ENCODE measurements at regions not wholly inside any gene's neighbourhood (a gene's known extent, or its start where the extent isn't known, plus 50 kb on each side); places are given as distances from the start of the nearest gene placed in this dataset.
"Not testable (repeated sequence)": the region's sequence is repeated elsewhere in the genome, so short reads cannot be mapped to it uniquely, and the experiment has no call there.

GRCh38 chr18:8882632-8883408, 177.5 kb downstream of the MTCL1 start:
- Histone ChIP-seq H3K9me3 (ENCODE audit: control insufficient read depth in 5 of 5, low read length in 5 of 5) (peaks cover 0 to 19% (median 9%) of the 10 kb centered on the region in 5 donors), H3K27me3 (ENCODE audit: control insufficient read depth in 5 of 5, insufficient read depth in 4 of 5, low read length in 5 of 5) (no peaks in the 10 kb centered on the region), H3K4me3 (ENCODE audit: low read depth in 1 of 5, low read length in 5 of 5) (peak overlapping the region in 1 of 5 donors; percentile 28), H3K27ac (ENCODE audit: low read depth, low read length) (no peak overlapping the region), H3K4me1 (ENCODE audit: control insufficient read depth in 5 of 5, insufficient read depth in 5 of 5, low read length in 5 of 5) (no peaks in the 10 kb centered on the region), H3K9ac (ENCODE audit: low read length in 5 of 5) (no peak overlapping the region), H3K36me3 (ENCODE audit: control insufficient read depth in 5 of 5, insufficient read depth in 5 of 5, low read length in 5 of 5) (no peaks in the 10 kb centered on the region)

- Histone ChIP-seq H3K9ac (ENCODE audit: low read length in 5 of 5) (no peak overlapping the region), H3K9me3 (ENCODE audit: control insufficient read depth in 5 of 5, low read length in 5 of 5) (peaks cover 0 to 19% (median 9%) of the 10 kb centered on the region in 5 donors), H3K4me3 (ENCODE audit: low read depth in 1 of 5, low read length in 5 of 5) (no peak overlapping the region), H3K27me3 (ENCODE audit: control insufficient read depth in 5 of 5, insufficient read depth in 4 of 5, low read length in 5 of 5) (no peaks in the 10 kb centered on the region), H3K36me3 (ENCODE audit: control insufficient read depth in 5 of 5, insufficient read depth in 5 of 5, low read length in 5 of 5) (no peaks in the 10 kb centered on the region), H3K4me1 (ENCODE audit: control insufficient read depth in 5 of 5, insufficient read depth in 5 of 5, low read length in 5 of 5) (no peaks in the 10 kb centered on the region), H3K27ac (ENCODE audit: low read depth, low read length) (no peak overlapping the region)
Observed at GRCh38 chr18:8883409-8883668, 178.0 kb downstream of the MTCL1 start.

GRCh38 chr18:8887877-8888276, 182.5 kb downstream of the MTCL1 start:
- H3K4me1 ChIP-seq (ENCODE audit: control insufficient read depth in 5 of 5, insufficient read depth in 5 of 5, low read length in 5 of 5); H3K27ac ChIP-seq (ENCODE audit: low read depth, low read length); H3K36me3 ChIP-seq (ENCODE audit: control insufficient read depth in 5 of 5, insufficient read depth in 5 of 5, low read length in 5 of 5); H3K9me3 ChIP-seq (ENCODE audit: control insufficient read depth in 5 of 5, low read length in 5 of 5); H3K9ac ChIP-seq (ENCODE audit: low read length in 5 of 5); H3K27me3 ChIP-seq (ENCODE audit: control insufficient read depth in 5 of 5, insufficient read depth in 4 of 5, low read length in 5 of 5); H3K4me3 ChIP-seq (ENCODE audit: low read depth in 1 of 5, low read length in 5 of 5): not testable (repeated sequence)

GRCh38 chr18:8889489-8889888, 184.1 kb downstream of the MTCL1 start:
- H3K9me3 ChIP-seq (ENCODE audit: control insufficient read depth in 5 of 5, low read length in 5 of 5): no peaks in the 10 kb centered on the region
- no peak overlapping the region for H3K27ac ChIP-seq (ENCODE audit: low read depth, low read length)

GRCh38 chr18:8890503-8890902, 185.1 kb downstream of the MTCL1 start:
- H3K27ac ChIP-seq (ENCODE audit: low read depth, low read length); H3K4me1 ChIP-seq (ENCODE audit: control insufficient read depth in 5 of 5, insufficient read depth in 5 of 5, low read length in 5 of 5): not testable (repeated sequence)

More at GRCh38 chr18:8889489-8889888, 184.1 kb downstream of the MTCL1 start:
- Histone ChIP-seq H3K9ac (ENCODE audit: low read length in 5 of 5) (no peak overlapping the region), H3K36me3 (ENCODE audit: control insufficient read depth in 5 of 5, insufficient read depth in 5 of 5, low read length in 5 of 5) (no peaks in the 10 kb centered on the region), H3K4me3 (ENCODE audit: low read depth in 1 of 5, low read length in 5 of 5) (no peak overlapping the region), H3K27me3 (ENCODE audit: control insufficient read depth in 5 of 5, insufficient read depth in 4 of 5, low read length in 5 of 5) (no peaks in the 10 kb centered on the region), H3K4me1 (ENCODE audit: control insufficient read depth in 5 of 5, insufficient read depth in 5 of 5, low read length in 5 of 5) (no peaks in the 10 kb centered on the region)

GRCh38 chr18:8890957-8891464, 185.7 kb downstream of the MTCL1 start:
- Histone ChIP-seq H3K4me3 (ENCODE audit: low read depth in 1 of 5, low read length in 5 of 5) (no peak overlapping the region), H3K27me3 (ENCODE audit: control insufficient read depth in 5 of 5, insufficient read depth in 4 of 5, low read length in 5 of 5) (no peaks in the 10 kb centered on the region), H3K9me3 (ENCODE audit: control insufficient read depth in 5 of 5, low read length in 5 of 5) (peaks cover 0 to 2% (median 2%) of the 10 kb centered on the region in 5 donors), H3K9ac (ENCODE audit: low read length in 5 of 5) (no peak overlapping the region), H3K27ac (ENCODE audit: low read depth, low read length) (no peak overlapping the region), H3K4me1 (ENCODE audit: control insufficient read depth in 5 of 5, insufficient read depth in 5 of 5, low read length in 5 of 5) (no peaks in the 10 kb centered on the region), H3K36me3 (ENCODE audit: control insufficient read depth in 5 of 5, insufficient read depth in 5 of 5, low read length in 5 of 5) (no peaks in the 10 kb centered on the region)

More at GRCh38 chr18:8890503-8890902, 185.1 kb downstream of the MTCL1 start:
- not testable (repeated sequence) for H3K9ac ChIP-seq (ENCODE audit: low read length in 5 of 5); H3K9me3 ChIP-seq (ENCODE audit: control insufficient read depth in 5 of 5, low read length in 5 of 5); H3K27me3 ChIP-seq (ENCODE audit: control insufficient read depth in 5 of 5, insufficient read depth in 4 of 5, low read length in 5 of 5); H3K4me3 ChIP-seq (ENCODE audit: low read depth in 1 of 5, low read length in 5 of 5); H3K36me3 ChIP-seq (ENCODE audit: control insufficient read depth in 5 of 5, insufficient read depth in 5 of 5, low read length in 5 of 5)

- H3K27ac ChIP-seq (ENCODE audit: low read depth, low read length): no peak overlapping the region
- H3K27me3 ChIP-seq (ENCODE audit: control insufficient read depth in 5 of 5, insufficient read depth in 4 of 5, low read length in 5 of 5): no peaks in the 10 kb centered on the region
- no peaks in the 10 kb centered on the region for H3K36me3 ChIP-seq (ENCODE audit: control insufficient read depth in 5 of 5, insufficient read depth in 5 of 5, low read length in 5 of 5)
- peaks cover 0 to 8% (median 7%) of the 10 kb centered on the region in 5 donors for H3K9me3 ChIP-seq (ENCODE audit: control insufficient read depth in 5 of 5, low read length in 5 of 5)
- H3K9ac ChIP-seq (ENCODE audit: low read length in 5 of 5): no peak overlapping the region
- no peak overlapping the region for H3K4me3 ChIP-seq (ENCODE audit: low read depth in 1 of 5, low read length in 5 of 5)
- no peaks in the 10 kb centered on the region for H3K4me1 ChIP-seq (ENCODE audit: control insufficient read depth in 5 of 5, insufficient read depth in 5 of 5, low read length in 5 of 5)
Observed at GRCh38 chr18:8893221-8893620, 187.9 kb downstream of the MTCL1 start.

GRCh38 chr18:8893628-8894231, 188.4 kb downstream of the MTCL1 start:
- Histone ChIP-seq H3K9me3 (ENCODE audit: control insufficient read depth in 5 of 5, low read length in 5 of 5) (peaks cover 0 to 8% (median 7%) of the 10 kb centered on the region in 5 donors), H3K9ac (ENCODE audit: low read length in 5 of 5) (no peak overlapping the region), H3K27me3 (ENCODE audit: control insufficient read depth in 5 of 5, insufficient read depth in 4 of 5, low read length in 5 of 5) (no peaks in the 10 kb centered on the region), H3K4me1 (ENCODE audit: control insufficient read depth in 5 of 5, insufficient read depth in 5 of 5, low read length in 5 of 5) (no peaks in the 10 kb centered on the region), H3K36me3 (ENCODE audit: control insufficient read depth in 5 of 5, insufficient read depth in 5 of 5, low read length in 5 of 5) (no peaks in the 10 kb centered on the region), H3K27ac (ENCODE audit: low read depth, low read length) (no peak overlapping the region), H3K4me3 (ENCODE audit: low read depth in 1 of 5, low read length in 5 of 5) (no peak overlapping the region)

GRCh38 chr18:8894823-8895222, 189.5 kb downstream of the MTCL1 start:
- Histone ChIP-seq H3K9me3 (ENCODE audit: control insufficient read depth in 5 of 5, low read length in 5 of 5) (peaks cover 0 to 8% (median 7%) of the 10 kb centered on the region in 5 donors), H3K27me3 (ENCODE audit: control insufficient read depth in 5 of 5, insufficient read depth in 4 of 5, low read length in 5 of 5) (no peaks in the 10 kb centered on the region), H3K27ac (ENCODE audit: low read depth, low read length) (no peak overlapping the region), H3K36me3 (ENCODE audit: control insufficient read depth in 5 of 5, insufficient read depth in 5 of 5, low read length in 5 of 5) (no peaks in the 10 kb centered on the region), H3K4me3 (ENCODE audit: low read depth in 1 of 5, low read length in 5 of 5) (no peak overlapping the region), H3K9ac (ENCODE audit: low read length in 5 of 5) (no peak overlapping the region), H3K4me1 (ENCODE audit: control insufficient read depth in 5 of 5, insufficient read depth in 5 of 5, low read length in 5 of 5) (no peaks in the 10 kb centered on the region)

GRCh38 chr18:8895341-8895740, 190.0 kb downstream of the MTCL1 start:
- H3K4me1 ChIP-seq (ENCODE audit: control insufficient read depth in 5 of 5, insufficient read depth in 5 of 5, low read length in 5 of 5): no peaks in the 10 kb centered on the region
- peaks cover 0 to 8% (median 7%) of the 10 kb centered on the region in 5 donors for H3K9me3 ChIP-seq (ENCODE audit: control insufficient read depth in 5 of 5, low read length in 5 of 5)
- no peak overlapping the region for H3K9ac ChIP-seq (ENCODE audit: low read length in 5 of 5)

More at GRCh38 chr18:8895341-8895740, 190.0 kb downstream of the MTCL1 start:
- Histone ChIP-seq H3K36me3 (ENCODE audit: control insufficient read depth in 5 of 5, insufficient read depth in 5 of 5, low read length in 5 of 5) (no peaks in the 10 kb centered on the region), H3K27me3 (ENCODE audit: control insufficient read depth in 5 of 5, insufficient read depth in 4 of 5, low read length in 5 of 5) (no peaks in the 10 kb centered on the region), H3K4me3 (ENCODE audit: low read depth in 1 of 5, low read length in 5 of 5) (no peak overlapping the region), H3K27ac (ENCODE audit: low read depth, low read length) (no peak overlapping the region)
